Activated CD8-positive, alpha-beta memory T cell treated with anti-CD3 and anti-CD28 coated beads, Interleukin-2, amount 50 U/mL, for 1 hour (primary cell): ENCODE measurements at regions not wholly inside any gene's neighbourhood (a gene's known extent, or its start where the extent isn't known, plus 50 kb on each side); places are given as distances from the start of the nearest gene placed in this dataset.

Experiments
- DNase-seq: peaks from one replicate; pipeline ENCODE4 v3.0.0-alpha.2; 2020; ENCODE audit errors: extremely low read depth

DNA sequence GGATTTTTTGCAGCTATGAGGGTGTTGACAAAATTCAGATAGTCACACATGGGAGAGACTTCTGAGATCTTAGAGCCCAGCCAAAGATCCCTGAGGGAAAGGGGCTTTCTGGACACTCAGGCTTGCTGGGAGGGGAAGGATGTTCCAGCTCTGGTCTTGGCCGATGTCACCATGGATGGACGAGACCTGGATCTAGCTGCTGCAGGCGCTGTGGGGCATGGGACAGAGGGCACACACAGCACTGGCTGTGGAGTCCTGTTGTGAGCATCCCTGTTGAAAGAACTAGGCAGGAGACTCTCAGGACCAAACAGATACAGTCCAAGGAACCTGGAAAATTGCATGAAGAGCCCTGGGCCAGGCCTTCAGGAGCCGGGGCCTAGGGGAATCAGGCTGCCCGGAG lies 80.1 kb upstream of the SDK2 start:
- DNase-seq, result no peak

DNA sequence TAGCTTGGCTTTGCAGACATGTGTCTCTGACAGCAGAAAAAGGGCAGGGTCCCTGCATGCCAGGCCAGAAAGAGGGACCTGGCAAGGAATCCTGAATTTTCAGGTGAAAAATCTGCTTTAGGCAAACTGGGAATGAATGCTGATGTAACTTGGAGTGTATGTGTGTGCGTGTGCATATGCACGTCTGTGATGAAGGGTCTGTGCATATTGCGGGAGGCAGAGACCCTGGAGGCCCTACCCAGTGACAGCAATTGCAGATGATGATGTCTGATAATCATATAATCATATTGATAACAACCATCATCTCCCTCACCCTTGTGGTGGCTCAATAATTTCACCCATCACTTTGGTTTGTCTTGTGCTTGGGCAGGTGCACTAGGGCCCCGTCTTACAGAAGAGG lies 80.7 kb upstream of the SDK2 start:
- no peak for DNase-seq

DNA sequence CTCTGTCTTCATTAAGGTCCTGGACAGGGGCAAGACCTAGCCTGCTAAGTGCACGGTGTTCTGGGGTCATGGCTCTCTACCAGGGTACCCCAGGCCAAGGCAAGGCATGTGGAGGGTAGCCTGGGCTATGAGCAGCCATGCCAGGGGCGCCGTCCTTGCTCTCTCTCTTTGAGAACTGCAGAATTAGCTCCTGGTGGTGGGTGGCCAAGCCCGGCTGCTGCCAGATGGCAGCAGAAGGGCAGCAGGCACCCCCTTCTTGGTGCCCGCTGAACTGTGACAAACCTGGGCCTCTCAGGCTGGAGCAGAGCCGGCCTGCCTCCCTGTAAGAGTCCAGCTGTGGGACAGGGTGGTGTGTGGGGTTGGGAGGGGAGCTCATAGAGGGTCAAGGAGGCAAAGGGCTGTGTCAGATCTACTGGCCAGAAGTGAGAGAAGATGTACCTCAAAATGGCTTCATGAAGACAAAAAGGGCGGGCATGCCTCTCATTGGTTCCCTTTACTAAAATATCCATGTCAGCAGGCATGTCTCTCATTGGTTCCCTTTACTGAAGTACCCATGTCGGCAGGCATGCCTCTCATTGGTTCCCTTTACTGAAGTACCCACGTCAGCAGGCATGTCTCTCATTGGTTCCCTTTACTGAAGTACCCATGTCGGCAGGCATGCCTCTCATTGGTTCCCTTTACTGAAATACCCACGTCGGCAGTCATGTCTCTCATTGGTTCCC lies 81.7 kb upstream of the SDK2 start:
- no peak for DNase-seq

DNA sequence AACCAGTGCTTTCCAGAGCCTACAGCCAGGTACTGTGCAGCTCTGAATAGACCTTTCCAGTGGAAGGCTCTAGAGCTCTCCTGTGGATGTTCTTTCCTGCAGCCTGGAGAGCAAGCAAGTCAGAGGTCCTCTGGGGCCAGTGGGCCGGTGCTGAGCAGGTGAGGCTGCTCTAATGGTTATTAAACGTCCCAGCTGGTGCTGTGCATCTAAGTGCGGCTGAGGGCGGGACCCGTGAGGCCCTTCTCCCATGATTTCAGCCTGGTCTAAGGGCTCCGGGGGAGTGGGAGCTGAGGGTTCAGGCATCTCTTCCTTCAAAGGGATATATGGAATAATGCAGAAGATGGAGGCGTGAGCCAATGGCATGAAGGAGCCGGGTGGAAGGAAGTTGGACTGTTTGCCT lies 83.7 kb upstream of the SDK2 start:
- no peak for DNase-seq

DNA sequence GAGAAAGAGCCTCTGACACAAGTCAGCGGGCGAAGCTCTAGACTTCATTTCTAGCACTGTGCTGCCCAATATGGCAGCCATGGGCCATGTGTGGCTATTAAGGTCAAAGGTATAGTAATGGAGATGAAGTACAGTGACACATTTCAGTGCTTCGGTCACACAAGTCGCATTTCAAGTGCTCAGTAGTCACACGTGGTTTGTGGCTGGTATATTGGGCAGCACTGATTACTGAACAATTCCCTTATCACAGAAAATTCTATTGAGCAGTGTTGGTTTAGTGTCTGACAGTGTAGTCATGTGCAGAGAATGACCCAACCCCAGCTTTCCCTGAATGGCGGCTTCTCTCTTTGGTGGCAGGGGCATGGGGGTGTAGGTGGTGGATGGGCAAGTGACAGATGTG lies 84.9 kb upstream of the SDK2 start:
- no peak for DNase-seq

DNA sequence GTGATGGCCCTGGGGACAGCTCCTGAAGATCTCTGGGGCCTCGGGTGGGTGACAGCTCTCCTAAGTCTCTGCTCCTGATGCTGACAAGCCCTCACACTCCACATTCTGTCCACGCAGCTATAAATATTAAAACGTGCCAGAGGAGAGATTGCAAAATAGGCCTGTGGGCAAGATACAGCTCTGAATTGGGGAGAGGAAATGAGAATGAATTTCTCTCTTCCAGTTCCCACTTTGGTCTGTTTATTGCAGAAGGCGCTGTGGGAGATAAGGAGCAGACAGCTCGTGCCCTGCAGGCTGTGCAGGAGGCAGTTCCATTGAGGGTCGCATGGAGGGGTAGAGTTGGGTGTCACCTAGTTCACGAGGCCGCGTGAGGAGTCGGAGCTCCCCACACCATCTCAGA lies 87.5 kb upstream of the SDK2 start:
- DNase-seq, result no peak

DNA sequence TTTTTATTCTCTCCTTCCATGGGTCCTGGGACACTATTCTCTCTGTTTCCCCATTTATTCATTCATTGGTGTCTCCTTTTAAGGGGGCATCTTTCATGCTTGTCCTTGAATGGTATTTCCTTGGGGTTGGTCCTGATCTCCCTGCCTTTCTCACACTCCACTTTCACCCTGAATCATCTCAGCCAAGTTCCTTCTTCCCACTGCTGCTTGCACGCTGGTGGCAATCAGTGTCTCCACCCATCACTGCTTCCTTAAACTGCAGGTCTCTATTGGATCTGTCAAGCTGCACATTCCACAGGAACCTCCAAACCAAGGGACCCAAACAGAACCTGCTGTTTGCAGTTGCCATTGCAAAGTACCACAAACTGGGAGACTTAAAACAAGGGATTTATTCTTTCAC lies 89.3 kb upstream of the SDK2 start:
- no peak for DNase-seq

DNA sequence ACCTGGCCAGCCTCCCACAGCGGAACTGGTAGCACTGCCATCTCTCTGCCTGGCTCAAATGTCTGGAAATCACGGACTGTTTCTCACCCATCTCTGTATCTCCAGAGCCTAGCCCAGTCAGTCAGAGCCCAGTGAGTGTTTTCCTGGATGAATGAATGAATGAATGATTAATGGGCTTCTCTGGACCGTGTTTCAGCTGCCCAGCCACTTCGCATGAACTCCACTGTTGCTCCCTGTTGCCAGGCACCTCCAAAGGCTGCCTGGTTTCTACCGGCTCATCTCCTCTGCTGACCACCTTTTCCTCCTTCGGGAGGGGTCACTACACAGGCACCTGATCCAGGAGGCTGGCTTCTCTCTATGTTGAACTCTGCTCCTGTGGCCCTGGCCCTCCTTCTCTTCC lies 91.0 kb upstream of the SDK2 start:
- DNase-seq, result no peak

DNA sequence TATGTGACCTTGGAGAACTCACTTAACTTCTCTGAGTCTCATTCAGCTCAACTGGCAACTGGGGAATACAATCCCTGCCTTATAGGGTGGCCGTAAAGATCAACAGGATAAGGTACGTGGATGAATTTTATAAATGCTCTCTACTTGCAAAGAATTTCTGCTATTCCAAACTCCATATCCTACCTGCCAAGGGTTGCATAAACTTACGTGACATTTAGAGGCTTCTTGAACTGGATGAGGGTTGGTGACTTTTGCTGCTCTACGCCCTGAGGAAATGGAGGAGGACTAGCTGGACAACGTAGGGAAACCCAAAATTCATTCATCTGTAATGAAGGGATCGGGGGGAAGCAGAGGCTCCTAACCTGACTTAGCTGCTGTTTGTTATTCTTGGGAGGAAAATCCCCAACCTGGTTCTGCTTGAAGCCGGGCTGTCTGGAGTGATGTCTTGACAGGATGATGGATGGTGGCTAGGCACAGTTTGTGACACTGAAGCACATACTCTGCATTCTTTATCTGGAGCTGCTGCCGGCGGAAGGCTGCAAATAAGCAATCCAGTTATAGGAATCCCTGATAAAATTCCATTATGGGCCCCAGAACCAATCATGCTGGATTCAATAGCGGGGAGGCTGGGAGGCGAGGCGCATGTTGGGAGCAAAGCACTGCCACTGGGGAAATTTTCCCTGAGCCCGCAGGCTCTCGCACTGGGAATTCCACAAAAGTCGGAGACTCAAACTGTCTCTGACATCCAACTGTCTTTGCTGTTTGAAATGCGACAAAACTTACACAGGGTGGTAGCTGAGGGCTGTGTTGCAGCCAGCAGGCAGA lies 94.7 kb upstream of the SDK2 start:
- no peak for DNase-seq

DNA sequence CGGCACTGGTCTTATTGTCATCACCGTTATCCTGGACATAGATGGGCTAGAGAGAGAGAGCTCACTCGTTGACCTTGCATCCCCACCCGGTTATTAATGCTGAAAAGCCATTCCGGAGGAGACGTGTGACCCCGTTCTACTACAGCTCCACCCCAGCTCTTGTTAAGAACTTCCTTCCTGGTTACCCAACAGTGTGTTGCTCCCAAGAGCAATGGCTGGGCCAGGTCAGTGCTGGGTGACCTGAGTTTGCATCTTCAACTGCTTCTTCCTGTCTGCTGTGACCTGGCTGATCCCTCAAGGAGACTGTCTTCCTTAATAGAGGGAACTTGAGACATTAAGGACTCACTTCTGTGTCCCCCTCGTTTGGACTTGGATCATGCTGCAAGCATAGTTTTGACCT lies 96.1 kb upstream of the SDK2 start:
- DNase-seq, result no peak

DNA sequence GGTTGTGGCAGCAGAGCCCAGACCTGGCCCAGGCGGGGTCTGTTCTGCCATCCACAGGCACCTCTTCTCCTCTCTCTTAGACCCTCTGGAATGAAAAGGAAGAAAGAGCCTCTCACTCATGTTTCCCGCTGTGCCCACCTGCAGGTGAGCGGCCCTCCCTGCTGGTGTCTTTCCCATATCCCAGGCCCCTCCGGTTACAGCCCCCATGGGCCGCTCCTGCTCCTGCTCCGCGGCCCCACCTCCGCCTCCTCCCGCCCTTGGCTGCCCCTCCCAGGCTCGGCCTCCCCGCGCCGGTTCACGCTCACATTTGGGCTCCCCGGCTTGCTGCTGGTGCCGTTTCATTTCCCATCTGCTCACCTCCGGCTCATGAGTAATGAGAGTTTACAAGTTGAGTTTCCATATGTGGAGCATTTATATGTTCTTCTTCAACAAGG lies 98.7 kb upstream of the SDK2 start:
- no peak for DNase-seq

DNA sequence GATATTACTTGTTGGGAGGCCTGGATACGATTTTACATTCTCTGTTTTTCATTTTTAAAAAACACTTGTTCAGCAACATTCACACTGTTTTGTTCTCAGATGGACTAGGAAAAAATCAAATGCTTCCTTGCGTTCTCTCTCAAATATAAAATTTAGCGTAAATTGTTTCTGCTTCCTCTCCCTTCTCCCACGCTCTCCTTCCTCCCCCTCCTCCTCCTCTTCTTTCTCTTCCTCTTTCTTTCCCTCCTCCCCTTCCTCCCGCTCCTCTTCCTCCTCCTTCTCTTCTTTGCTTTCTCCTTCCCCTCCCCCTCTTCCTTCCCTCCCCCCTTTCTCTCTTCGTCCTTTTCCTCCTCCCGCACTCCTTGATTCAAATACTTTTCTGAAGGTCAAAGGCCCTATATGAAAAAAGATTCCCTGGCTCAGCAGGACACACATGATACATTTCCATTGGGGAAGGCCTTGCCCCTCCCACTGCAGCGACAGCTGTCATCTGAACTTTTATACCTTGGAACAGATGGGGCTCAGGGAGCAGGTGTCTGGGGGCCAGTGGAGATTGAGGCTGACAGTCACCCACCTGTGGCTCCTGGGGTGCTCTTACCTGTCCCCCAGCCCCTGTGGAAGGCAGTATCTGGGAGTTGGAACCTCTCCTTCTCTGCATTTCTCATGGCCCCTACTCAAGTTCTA lies 99.4 kb upstream of the SDK2 start:
- DNase-seq, result no peak

DNA sequence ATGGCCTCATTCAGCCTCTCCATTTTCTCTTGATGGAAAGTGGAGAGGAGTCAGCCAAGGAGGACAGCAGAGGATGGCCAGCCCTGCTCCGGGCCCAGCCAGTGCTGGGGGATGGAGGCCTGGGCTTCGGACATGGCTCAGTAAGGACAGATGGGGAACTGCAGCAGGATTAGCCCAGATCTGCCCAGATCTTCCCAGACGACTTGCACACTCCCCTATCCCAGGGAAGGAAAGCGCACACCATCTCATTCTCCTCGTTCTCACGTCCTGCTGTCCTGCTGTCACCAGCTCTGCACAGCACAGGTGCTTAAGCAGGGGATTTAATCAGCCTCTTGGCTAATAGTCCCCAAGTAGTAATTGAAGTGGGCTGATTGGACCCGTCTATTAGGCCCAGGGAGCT lies 100.2 kb upstream of the SDK2 start:
- no peak for DNase-seq

DNA sequence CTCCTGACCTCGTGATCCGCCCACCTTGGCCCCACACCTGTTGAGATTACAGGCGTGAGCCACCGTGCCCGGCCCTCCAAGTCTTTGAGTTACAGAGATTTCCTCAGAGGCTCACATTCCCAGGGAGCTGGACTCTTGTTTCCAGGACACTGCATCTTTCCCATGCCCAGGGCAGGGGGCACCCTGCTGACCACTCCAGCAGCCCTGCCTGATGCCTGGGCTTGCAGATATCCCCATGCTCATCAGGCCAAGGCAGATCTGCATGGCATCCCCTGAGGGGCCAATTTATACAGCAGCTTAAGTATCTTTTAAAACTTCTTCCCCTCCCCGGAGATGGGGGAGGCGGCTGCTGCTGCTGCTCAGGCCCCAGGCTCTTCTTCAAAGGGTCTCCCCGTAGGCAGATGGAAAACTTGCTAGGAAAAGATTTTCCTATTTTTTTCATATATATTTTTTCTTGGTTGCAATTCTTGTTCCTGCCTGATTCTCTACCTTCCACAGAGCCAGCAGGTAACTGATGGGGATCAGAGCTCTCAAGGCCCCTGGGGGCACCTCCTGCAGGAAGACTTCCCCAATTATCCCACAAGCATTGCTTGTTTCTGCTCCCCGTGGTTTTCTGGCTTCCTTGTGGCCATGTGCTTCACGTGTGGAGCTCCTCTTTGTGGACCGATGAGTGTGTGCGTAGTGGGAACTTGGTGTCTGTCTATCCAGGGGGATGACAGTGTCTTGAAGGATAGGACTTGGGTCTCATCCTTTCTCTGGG lies 102.2 kb upstream of the SDK2 start:
- DNase-seq, result no peak

DNA sequence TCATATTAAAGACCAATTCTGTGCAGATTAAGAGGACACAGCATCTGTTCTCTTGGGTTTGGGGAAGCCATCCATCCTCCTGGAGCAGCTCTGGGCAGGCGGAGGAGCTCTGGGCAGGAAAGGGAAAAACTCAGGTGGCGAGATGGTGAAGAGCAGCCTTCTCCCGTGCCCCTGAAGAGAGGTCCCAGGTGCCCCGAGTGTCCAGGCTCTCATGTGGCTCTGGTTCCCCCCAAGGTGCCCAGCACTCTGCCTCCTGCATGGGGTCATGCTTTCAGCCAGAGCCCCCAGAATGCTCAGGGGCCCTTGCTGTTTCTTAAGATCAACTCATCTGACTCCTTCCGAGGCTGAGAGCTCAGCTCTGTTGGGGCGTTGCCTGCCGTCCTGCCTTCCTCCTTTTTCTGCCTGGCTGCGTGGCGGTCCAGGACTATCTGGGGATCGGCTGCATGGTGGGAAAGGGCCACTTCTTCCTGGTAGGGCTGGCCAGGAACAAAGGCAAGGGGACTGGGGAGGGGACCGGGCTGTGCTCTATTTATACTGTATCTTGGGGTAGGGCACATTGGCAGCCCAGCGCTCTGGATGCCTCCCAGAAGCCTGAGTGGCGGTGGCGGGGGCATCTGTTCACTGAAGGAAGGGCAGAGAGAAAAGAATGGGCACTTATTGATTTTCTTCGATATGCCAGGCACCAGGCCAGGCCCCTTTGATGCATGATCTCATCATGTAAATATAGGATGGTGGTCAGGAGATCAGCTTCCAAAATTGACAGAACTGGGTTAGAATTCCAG lies 103.2 kb upstream of the SDK2 start:
- no peak for DNase-seq

DNA sequence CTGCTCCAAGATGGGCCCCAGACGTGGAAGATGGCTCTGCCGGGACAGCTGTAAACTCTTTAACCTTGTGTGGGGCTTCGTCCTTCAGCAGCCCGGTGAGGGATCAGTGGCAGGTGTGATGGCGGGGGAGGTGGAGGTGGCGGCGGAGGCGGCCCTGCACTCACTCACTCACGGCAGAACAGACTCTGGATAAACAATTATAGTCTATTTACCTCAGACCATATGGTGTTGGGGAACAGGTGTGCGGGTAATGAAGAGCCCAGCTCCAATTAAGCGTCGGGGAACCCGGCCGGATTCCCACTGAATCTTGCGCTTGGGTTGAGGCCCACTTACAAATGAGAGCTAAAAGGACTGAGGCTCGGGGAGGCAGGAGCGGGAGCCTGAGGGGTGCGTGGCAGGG lies 104.3 kb upstream of the SDK2 start:
- no peak for DNase-seq

DNA sequence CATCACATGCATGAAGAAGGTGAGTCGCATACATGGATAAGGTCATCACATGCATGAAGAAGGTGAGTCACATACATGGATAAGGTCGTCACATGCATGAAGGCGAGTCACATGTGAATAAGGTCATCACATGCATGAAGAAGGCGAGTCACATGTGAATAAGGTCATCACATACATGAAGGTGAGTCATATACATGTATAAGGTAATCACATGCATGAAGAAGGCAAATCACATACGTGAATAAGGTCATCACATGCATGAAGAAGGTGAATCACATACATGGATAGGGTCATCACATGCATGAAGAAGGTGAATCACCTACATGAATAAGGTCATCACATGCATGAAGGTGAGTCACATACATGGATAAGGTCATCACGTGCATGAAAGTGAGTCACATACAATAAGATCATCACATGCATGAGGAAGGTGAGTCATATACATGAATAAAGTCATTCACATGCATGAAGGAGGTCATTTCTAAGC lies 105.1 kb upstream of the SDK2 start:
- no peak for DNase-seq

DNA sequence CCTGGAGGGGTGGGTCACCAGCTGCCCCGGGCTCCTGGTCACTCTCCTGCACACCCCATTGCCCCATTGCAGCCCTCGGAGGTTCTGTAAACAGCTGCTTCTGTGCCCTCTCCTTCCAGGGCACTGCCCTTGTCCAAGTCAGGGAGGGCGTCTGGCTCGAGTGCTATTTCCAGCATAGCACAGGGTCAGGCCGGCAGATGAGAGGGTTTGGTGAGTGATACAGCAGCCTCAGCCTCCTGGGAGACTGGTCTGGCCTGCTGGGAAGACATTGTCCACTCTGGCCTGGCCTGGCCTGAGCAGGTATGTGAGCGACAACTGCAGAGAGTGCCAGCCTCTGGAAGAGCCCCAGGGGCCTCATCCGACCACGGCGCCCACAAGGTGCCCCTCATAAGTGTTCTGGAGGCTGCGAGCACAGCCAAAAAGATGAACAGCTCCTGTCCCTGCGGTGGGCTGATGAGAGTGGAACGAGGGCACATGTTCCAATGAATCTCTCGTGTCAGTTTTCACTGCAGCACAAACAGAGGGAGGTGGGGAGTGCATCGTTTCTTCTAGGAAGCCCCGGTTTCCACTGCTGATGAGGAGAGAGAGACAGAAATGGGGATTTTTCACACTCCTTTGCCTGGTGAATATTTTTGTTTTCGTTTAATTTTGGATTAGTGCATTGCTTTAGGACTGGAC lies 105.8 kb upstream of the SDK2 start:
- DNase-seq, result no peak

DNA sequence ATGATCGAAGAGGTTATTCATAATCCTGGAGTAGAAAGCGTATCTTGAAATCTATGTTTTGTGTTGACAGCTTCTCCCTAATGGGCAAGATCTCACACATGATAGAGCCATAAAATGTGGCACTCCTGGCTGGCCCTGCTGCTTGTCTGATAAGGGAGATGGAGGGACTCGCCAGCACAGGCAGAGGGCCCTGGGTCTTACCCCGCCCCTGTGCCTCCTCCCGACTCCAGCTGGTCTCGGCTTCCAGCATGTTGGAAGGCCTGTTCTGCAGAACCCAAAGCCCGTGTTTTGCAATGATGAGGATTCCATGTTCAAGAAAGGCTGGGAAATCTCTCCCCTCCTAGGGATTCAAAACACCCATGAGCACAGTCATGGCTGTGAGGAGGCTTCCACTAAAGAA lies 106.7 kb upstream of the SDK2 start:
- DNase-seq, result no peak

DNA sequence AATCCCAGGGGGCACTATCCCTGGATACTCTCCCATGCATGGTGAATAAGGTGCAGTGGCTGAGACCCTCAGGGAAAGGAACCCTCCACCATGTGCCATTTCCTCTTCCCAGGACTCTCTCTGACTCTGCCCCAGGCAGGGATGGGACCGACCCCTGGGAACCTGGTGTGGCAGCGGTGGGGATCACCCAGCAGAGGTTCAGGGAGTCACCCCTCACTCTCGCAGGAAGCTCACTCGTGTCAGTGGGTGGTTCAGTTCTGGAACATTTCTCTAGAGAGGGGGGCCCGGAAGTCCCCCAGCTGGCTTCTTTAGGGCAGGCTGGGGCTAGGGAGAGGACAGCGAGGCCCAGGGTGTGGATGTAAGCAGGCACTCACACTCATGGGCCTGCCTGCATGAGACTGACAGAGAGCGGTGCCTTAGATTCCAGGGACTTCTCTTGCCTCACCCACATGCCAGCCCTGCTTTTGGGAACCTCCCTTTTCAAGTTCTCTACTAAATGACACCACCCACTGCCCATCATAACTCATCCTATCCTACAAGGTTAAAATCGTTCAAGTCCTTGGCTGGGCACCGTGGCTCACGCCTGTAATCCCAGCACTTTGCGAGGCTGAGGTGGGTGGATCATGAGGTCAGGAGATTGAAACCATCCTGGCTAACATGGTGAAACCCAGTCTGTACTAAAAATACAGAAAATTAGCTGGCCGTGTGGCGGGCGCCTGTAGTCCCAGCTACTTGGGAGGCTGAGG lies 109.7 kb upstream of the SDK2 start:
- DNase-seq, result no peak
